GM19455 (cell line): ENCODE measurements at regions not wholly inside any gene's neighbourhood (a gene's known extent, or its start where the extent isn't known, plus 50 kb on each side); places are given as distances from the start of the nearest gene placed in this dataset.
"Not testable (repeated sequence)": the region's sequence is repeated elsewhere in the genome, so short reads cannot be mapped to it uniquely, and the experiment has no call there.

ENCODE experiments used
- ATAC-seq: cut with Tn5 transposase; IDR thresholded peaks from one replicate; pipeline ENCODE4 v1.9.1; 2021; ENCODE audit not compliant: unreplicated experiment

- peak; percentile 100 for ATAC-seq
Observed at GRCh38 chr3:75434913-75435793, 229.0 kb upstream of the FRG2C start.

DNA sequence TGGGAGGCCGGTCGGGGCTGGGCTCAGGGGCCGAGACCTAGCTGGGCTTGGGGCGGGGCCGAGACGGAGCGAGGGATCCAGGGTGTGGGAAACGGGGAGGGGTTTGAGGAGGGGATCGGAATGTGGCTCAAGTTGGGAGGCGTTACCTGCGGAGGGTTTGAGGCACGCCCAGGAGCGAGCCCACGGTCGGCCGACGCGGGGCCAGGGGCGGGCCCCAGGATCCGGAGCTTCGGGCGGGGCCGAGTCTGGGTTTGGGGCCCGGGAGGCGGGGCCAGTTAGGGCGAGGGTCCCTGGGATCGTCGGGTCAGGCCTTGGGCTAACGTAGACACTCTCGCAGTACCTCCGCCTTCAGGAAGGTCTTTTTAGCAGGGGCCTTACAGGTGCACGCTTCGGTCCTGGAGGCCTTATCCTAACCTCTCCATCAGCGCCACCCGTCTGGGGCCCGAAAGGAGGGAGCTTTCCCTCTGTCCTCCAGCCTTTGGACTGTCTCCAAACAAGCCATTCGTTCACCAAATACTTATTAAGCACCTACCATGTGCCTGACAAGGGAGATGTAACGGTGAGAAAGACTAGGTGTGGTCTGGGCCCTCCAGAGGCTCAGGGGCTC lies 228.2 kb upstream of the FRG2C start:
- ATAC-seq = not testable (repeated sequence)

GRCh38 chr3:75440986-75441385 lies 223.1 kb upstream of the FRG2C start:
- ATAC-seq = not testable (repeated sequence)

DNA sequence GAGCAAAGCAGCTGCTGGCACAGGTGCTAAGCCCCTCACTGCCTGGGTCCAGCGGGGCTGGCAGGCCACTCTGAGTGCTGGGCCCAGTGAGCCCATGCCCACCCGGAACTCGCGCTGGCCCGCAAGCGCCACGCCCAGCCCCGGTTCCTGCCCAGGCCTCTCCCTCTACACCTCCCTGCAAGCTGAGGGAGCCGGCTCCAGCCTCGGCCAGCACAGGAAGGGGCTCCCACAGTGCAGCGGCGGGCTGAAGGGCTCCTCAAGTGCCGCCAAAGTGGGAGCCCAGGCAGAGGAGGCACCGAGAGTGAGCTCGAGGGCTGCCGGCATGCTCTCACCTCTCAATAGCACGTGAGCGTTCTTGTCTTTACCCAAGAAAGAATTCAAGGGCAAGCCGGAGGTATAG lies 219.5 kb upstream of the FRG2C start:
- not testable (repeated sequence) for ATAC-seq

DNA sequence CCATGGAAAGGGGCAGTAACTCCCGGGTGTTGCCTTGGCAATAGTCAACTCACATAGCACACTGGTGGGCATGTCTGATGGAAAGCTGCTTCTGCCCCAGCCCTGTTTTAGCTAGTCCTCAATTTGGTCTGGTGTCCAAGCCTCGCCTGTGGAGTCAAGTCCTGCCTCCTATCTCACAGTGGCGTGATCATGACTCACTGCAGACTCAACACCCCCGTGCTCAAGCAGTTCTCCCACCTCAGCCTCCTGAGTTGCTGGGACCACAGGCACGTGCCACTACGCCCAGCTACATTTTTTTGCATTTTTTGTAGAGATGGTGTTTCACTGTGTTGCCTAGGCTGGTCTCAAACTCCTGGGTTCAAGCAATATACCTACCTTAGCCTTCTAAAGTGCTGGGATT lies 218.9 kb upstream of the FRG2C start:
- not testable (repeated sequence) for ATAC-seq

- not testable (repeated sequence) for ATAC-seq
Observed at GRCh38 chr3:75446948-75447347, 217.2 kb upstream of the FRG2C start.

- ATAC-seq = not testable (repeated sequence)
Observed at GRCh38 chr3:75453328-75453727, 210.8 kb upstream of the FRG2C start.

DNA sequence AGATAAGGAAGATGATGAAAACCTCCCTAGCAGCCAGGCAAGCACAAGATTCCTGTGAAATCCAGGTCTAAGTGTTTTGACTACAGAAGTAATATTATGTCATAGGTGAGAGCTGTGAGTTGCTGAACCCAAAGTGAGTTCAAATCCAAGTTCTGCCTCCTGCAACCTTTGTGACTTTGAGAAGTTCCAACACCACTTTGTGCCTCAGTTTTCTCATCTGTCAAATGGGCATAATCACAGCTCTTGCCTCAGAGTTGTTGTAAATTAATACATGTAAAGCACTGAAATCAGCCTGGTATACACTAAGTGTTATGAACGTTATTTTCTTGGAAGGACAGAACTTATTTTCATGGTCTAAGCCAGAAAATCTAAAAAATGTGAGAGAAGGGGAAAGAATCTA lies 210.3 kb upstream of the FRG2C start:
- ATAC-seq = not testable (repeated sequence)

DNA sequence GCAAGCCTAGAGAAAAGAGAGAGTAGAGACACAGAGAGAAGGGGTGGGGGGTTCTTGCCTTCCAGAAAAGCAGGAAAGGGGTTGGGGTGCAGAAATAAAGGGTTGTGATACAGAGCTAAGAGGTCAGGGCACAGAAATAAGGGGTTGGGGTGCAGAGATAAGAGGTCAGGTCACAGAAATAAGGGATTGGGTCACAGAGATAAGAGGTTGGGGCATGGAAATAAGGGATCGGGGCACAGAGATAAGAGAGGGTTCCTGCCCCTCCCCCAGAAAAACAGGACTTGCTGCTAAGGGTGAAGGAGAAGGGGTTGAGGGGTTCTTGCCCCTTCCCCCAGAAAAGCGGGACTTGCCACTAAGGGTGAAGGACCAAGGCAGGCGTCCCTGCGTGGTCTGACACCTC lies 189.6 kb upstream of the FRG2C start:
- not testable (repeated sequence) for ATAC-seq

GRCh38 chr3:75496600-75496999 lies 167.5 kb upstream of the FRG2C start:
- ATAC-seq = not testable (repeated sequence)

DNA sequence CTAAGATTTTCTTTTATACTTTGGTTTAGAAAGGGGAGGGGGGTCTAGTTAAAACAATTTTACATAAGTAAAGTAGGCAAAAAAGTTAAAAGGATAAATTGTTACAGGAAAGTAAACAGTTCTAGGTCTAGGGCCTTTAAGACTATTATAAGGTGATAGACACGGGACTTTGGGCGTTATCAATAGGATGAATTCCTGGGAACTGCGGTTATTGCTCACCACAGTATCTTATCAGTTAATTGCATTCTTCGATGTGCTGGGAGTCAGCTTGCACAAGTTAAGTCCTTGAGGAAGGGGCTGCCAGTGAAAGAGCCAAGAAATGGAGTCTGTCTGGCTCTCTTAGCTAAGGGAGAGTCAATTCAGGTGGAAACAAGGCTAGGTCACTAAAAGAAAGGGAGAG lies 163.8 kb upstream of the FRG2C start:
- ATAC-seq = not testable (repeated sequence)

GRCh38 chr3:75502171-75502570 lies 162.0 kb upstream of the FRG2C start:
- not testable (repeated sequence) for ATAC-seq

DNA sequence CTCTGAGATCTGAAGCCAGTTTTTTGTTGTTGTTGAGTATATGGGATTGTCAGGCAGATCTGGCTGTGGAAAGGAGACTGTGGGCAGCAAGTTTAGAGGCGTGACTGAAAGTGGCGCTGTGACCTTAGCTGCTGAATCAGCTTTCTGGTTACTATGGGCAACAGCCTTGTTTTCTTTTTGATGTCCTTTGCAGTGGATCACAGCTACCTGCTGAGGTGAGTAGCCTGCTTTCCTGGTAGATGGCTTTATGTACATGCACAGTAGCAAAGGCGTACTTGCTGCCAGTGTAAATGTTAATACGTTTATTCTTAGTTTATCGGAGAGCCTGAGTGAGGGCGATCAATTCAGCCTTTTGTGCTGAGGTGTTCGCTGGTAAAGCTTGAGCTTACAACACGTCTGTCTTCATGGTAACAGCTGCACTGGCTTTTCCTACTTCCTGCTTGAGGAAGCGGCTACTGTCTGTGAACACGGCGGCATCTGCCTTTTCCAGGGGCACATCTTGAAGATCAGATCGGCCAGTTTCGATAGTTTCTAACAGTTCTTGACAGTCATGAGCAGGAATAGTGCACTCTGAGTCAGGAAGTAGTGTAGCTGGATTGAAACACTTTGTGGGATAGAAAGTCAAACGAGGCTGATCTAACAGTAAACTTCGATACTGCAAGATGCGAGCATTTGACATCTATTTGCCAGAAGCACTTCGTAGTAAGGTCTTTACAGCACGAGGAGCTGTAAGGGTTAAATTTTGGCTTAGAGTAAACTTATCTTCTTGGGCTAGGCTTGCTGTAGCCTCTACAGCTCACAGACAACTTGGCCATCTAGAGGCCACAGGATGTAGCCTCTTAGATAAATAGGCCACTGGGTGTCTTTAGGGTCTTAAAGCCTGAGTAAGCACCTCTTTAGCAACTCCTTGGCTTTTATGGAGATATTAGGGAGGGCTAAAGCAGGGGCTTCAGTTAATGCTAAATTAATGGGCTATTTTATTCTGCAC lies 161.1 kb upstream of the FRG2C start:
- ATAC-seq = not testable (repeated sequence)

GRCh38 chr3:75506603-75507002 lies 157.5 kb upstream of the FRG2C start:
- ATAC-seq = no peak

DNA sequence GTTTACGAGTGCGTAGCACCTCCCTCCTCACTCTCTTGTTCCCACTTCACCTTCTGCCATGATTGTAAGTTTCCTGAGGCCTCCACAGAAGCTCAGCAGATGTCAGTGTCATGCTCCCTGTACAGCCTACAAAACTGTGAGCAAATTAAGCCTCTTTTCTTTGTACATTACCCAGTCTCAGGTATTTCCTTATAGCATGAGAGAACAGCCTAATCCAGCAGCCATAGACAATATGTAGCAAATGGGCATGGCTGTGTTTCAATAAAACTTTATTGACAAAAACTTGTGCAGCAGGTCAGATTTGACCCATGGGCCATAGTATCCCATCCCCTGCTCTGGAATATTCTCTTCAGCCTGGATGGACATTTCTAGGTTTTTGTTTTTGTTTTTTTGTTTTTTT lies 156.2 kb upstream of the FRG2C start:
- ATAC-seq = not testable (repeated sequence)

GRCh38 chr3:75527657-75528056 lies 136.5 kb upstream of the FRG2C start:
- ATAC-seq = not testable (repeated sequence)

GRCh38 chr3:75552095-75552494 lies 112.0 kb upstream of the FRG2C start:
- not testable (repeated sequence) for ATAC-seq

DNA sequence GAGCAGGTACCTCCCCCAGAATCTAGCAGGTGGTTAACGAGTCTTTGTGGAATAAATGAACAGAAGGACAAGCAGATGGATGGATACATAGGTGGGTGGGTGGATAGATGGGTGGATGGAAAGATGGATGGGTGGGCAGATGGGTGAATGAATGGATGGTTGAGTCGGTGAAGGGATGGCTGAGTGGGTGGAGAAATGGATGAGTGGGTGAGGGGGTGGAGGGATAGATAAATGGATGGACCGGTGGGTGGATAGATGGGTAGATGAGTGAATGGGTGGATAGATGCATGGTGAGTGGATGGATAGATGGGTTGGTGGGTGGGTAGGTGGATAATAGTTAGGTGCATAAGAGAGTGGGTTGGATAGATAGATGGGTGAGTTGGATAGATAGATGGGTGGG lies 99.7 kb upstream of the FRG2C start:
- ATAC-seq = not testable (repeated sequence)

- not testable (repeated sequence) for ATAC-seq
Observed at GRCh38 chr3:75572303-75572702, 91.8 kb upstream of the FRG2C start.

DNA sequence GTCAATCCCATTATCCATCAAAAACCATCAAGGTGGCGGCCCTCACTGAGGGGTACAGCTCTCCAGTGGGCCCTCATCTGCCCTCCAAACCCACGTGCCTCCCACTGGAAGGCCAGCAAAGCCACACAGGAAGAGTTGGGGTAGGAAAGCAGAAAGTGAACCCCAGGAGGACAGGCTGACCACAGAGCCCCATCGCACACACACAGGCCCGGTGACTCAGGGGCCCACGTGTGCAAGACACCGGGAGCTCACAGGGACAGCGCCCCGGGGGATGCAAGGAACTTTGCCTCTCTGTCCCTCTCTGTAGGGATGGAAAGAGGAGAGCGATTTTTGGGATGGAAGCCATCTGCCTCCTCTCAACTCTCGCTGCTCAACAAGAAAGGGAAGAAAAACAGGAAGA lies 85.0 kb upstream of the FRG2C start:
- ATAC-seq = not testable (repeated sequence)

DNA sequence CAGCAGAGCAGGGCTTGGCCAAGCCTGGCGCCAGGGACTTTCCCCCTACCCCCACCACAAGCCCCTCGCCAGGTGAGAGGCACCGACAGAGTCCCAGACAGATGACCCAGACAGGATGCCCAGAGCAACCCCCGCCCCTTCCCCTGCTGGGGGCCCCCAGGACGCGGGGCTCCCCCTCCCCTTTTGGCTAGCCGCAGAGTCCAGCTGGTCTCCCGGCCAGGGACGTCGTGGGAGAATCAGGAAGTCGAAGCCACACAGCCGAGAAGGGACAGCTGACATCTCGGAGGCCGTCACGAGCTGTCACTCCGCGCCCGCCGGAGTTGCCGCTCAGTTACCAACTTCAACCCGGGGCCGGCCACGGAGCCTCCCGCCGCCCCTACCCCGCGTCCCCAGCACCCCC lies 84.6 kb upstream of the FRG2C start:
- ATAC-seq = not testable (repeated sequence)
